Transverse colon (tissue), 4 donors: ENCODE measurements at regions not wholly inside any gene's neighbourhood (a gene's known extent, or its start where the extent isn't known, plus 50 kb on each side); places are given as distances from the start of the nearest gene placed in this dataset.

ENCODE experiments used
- EP300 ChIP-seq: sonication (generic); formaldehyde crosslinking; IDR thresholded peaks from one replicate; pipeline ENCODE4 v1.6.1; 2017; ENCODE audit warnings: antibody characterized with exemption, low read depth
- POLR2A ChIP-seq: fragments of 450-650 bp; IDR thresholded peaks from one replicate; pipeline ENCODE4 v1.6.1; 2016; ENCODE audit warnings: antibody characterized with exemption, mild to moderate bottlenecking, moderate library complexity
- POLR2AphosphoS5 ChIP-seq, 3 donors: sonication (generic); formaldehyde crosslinking; IDR thresholded peaks; one replicate each; pipeline ENCODE4 v1.6.1; 2016; ENCODE audit warnings: antibody characterized with exemption in 3 of 3
- TF ChIP-seq, protein P1 (sequence below), 5 experiments: fragments of 200-600 bp in 3 of 5; fragments of 450-650 bp in 2 of 5; sonication (generic) in 3 of 5; IDR thresholded peaks; 1 replicate in 2 of 5; 2 replicates in 3 of 5; pipeline ENCODE4 v1.5.1; 2016 to 2017; ENCODE audit warnings: antibody characterized with exemption in 5 of 5, inconsistent platforms in 3 of 5, mild to moderate bottlenecking in 2 of 5, moderate library complexity in 1 of 5

DNA sequence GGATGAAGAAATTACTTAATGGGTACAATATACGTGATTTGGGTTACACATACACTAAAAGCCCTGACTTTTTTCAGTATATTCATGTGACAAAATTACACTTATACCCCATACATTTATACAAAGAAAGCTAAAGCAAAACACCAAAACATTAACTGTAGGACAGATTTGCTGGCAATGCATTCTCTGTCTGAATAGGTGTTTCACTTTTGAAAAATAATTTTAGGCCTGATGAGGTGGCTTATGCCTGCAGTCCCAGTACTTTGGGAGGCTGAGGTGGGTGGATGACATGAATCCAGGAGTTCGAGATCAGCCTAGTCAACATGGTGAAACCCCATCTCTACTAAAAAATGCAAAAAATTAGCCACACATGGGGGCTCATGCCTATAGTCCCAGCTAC is 301.5 kb upstream of the FAM98A start:
- TF ChIP-seq, protein P1, sequence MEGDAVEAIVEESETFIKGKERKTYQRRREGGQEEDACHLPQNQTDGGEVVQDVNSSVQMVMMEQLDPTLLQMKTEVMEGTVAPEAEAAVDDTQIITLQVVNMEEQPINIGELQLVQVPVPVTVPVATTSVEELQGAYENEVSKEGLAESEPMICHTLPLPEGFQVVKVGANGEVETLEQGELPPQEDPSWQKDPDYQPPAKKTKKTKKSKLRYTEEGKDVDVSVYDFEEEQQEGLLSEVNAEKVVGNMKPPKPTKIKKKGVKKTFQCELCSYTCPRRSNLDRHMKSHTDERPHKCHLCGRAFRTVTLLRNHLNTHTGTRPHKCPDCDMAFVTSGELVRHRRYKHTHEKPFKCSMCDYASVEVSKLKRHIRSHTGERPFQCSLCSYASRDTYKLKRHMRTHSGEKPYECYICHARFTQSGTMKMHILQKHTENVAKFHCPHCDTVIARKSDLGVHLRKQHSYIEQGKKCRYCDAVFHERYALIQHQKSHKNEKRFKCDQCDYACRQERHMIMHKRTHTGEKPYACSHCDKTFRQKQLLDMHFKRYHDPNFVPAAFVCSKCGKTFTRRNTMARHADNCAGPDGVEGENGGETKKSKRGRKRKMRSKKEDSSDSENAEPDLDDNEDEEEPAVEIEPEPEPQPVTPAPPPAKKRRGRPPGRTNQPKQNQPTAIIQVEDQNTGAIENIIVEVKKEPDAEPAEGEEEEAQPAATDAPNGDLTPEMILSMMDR (IDR thresholded peaks at IDR 0.05), result no peak
- TF ChIP-seq POLR2AphosphoS5 (IDR thresholded peaks at IDR 0.05) (no peak), POLR2A (no peak), EP300 (no peak)
